NB4 (cell line): ENCODE measurements at regions not wholly inside any gene's neighbourhood (a gene's known extent, or its start where the extent isn't known, plus 50 kb on each side); places are given as distances from the start of the nearest gene placed in this dataset.

ENCODE experiments used
- DNase-seq: peaks from one replicate; pipeline ENCODE4 v3.0.0; 2010; ENCODE audit warnings: low read depth
- H3K4me3 ChIP-seq: one replicate; pipeline ENCODE4 v1.5.1; 2011; ENCODE audit warnings: mild to moderate bottlenecking, low read depth, low read length, moderate library complexity
- MYC ChIP-seq: IDR thresholded peaks from 2 replicates; pipeline ENCODE4 v1.6.1; 2011; ENCODE audit warnings: low read depth, low read length
- POLR2A ChIP-seq: IDR thresholded peaks from 2 replicates; pipeline ENCODE4 v1.6.1; 2011; ENCODE audit warnings: mild to moderate bottlenecking; ENCODE audit not compliant: insufficient read length; ENCODE audit errors: extremely low read depth
- TF ChIP-seq, protein P1 (sequence below): IDR thresholded peaks from 2 replicates; pipeline ENCODE4 v1.6.1; 2011; ENCODE audit warnings: low read depth, low read length
- TF ChIP-seq, protein P2 (sequence below): IDR thresholded peaks from one replicate; pipeline ENCODE4 v1.5.1; 2012; ENCODE audit warnings: low read depth, low read length

DNA sequence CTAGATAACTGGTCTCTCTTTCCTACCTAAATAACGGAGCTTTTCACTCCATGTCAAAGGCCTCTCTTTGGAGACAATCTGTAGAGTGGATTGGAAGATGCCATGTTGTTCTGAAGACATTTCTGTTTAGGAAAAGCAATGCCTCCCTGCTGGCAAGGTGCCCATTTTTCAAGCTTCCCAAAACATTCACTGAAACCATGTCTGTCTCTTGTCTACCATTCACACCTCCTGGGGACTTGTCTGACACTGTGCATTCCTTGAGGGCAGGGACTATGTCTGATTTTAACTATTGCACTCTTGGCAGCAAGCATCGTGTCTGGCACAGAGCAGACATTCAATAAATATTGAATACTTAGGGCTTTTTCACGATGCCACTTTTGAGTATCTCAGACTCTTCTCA, 528.9 kb upstream of the NRP1 start:
- no peak overlapping the region for H3K4me3 ChIP-seq
- TF ChIP-seq, protein P1, sequence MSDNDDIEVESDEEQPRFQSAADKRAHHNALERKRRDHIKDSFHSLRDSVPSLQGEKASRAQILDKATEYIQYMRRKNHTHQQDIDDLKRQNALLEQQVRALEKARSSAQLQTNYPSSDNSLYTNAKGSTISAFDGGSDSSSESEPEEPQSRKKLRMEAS = no peak
- no peak for TF ChIP-seq MYC
- DNase-seq = no peak

DNA sequence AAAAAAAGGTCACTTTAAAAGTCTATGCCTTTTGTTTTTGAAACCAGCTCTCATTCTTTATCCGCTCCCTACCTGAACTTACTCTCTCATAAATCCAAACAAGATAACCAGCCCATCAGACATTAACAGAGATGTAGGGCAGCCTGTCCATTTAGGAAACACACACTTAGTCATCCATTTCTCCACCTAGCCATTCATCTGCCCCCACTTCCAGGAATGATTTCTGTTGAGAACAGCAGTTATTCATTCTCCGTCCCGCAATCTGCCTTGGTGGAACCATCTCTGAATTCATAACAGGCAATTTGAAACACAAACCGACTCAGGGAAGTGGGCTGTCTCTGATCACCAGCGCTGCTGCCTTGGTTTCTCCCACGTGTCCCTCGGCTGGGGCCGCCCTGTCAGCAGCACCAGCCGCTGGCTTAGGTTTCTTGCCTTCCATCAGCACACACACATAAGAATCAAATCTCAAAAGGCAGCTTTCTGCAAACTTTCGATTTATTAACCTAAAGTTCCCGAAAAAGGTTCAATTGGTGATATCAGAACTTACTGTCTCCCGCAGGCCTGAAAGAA, 528.2 kb upstream of the NRP1 start:
- TF ChIP-seq POLR2A = no peak
- no peak for TF ChIP-seq MYC
- DNase-seq = no peak
- H3K4me3 ChIP-seq = no peak overlapping the region

GRCh38 chr10:33861833-33862232, 527.4 kb upstream of the NRP1 start:
- no peak for DNase-seq

DNA sequence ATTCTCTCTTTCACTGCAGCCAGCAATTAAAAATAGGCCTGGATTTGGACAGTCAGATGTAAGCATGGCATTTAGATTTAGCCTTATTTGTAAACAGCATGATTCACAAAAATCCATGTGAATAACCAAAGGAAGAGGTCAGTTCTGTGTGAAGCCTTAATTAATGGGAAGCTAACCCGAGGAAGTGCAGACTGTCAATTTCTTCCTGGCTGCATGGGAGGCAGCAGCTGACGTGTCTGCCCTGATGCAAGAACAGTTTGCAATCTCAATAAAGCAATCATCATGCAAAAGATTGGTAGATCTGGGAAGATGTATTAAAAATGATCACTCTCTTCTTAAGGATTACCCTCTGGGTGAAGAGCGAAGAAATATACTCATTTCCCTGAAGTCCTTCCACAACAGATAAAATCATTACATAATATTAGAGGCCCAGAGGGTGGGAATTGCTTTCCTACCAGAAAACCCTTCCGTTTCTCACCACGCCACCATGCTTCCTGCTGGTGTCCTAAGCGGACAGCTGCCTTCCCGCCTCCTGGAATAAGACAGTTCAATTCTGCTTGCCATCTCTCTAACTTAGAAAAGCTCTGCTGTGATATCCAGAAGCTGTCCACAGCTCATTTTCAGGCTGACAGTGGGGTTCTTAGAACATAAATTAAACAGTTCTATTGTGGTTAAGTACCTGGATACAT, 526.7 kb upstream of the NRP1 start:
- TF ChIP-seq, protein P2, sequence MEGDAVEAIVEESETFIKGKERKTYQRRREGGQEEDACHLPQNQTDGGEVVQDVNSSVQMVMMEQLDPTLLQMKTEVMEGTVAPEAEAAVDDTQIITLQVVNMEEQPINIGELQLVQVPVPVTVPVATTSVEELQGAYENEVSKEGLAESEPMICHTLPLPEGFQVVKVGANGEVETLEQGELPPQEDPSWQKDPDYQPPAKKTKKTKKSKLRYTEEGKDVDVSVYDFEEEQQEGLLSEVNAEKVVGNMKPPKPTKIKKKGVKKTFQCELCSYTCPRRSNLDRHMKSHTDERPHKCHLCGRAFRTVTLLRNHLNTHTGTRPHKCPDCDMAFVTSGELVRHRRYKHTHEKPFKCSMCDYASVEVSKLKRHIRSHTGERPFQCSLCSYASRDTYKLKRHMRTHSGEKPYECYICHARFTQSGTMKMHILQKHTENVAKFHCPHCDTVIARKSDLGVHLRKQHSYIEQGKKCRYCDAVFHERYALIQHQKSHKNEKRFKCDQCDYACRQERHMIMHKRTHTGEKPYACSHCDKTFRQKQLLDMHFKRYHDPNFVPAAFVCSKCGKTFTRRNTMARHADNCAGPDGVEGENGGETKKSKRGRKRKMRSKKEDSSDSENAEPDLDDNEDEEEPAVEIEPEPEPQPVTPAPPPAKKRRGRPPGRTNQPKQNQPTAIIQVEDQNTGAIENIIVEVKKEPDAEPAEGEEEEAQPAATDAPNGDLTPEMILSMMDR = no peak
- no peak for TF ChIP-seq MYC
- TF ChIP-seq POLR2A = no peak
- TF ChIP-seq, protein P1 = no peak
- no peak overlapping the region for H3K4me3 ChIP-seq
- DNase-seq = no peak

More at GRCh38 chr10:33861833-33862232, 527.4 kb upstream of the NRP1 start:
- no peak overlapping the region for H3K4me3 ChIP-seq
- no peak for TF ChIP-seq POLR2A
- TF ChIP-seq, protein P2 = no peak
- TF ChIP-seq, protein P1 = no peak
- TF ChIP-seq MYC = no peak

- no peak overlapping the region for H3K4me3 ChIP-seq
- TF ChIP-seq, protein P2 = no peak
- TF ChIP-seq MYC = no peak
- TF ChIP-seq, protein P1 = no peak
- TF ChIP-seq POLR2A = no peak
- DNase-seq = no peak
Observed at GRCh38 chr10:33860552-33860951, 526.1 kb upstream of the NRP1 start.

- TF ChIP-seq POLR2A (no peak), MYC (no peak)
- TF ChIP-seq, protein P1 = no peak
- TF ChIP-seq, protein P2 = no peak
- peak; percentile 12 for DNase-seq
- no peak overlapping the region for H3K4me3 ChIP-seq
Observed at GRCh38 chr10:33859319-33860022, 525.0 kb upstream of the NRP1 start.
